ENCODE measurements at regions not wholly inside any gene's neighbourhood (a gene's known extent, or its start where the extent isn't known, plus 50 kb on each side); places are given as distances from the start of the nearest gene placed in this dataset.

DNA sequence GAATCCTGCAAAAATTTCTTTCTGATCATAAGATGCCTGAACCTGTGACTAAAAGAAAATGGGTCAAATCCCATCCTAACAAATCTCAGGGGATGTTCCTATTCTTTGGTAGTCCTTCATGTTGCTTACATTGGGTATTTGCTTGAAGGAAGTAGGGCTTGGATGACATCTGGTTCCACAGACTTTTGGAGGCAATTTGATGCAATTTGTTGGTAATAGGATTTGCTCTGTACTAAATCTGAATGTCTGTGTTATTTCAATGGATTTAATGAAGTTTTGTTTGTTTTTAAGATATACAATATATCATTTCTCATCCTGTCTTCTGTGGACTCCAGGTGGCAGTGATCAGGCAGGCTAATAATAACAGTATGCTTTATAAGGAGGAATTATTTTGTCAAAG, 457.9 kb downstream of the ZSWIM6 start:
- no peaks in the 10 kb centered on the region for H3K4me1 Mint-ChIP-seq (ENCODE audit: low read depth)
- TF ChIP-seq, protein P1, sequence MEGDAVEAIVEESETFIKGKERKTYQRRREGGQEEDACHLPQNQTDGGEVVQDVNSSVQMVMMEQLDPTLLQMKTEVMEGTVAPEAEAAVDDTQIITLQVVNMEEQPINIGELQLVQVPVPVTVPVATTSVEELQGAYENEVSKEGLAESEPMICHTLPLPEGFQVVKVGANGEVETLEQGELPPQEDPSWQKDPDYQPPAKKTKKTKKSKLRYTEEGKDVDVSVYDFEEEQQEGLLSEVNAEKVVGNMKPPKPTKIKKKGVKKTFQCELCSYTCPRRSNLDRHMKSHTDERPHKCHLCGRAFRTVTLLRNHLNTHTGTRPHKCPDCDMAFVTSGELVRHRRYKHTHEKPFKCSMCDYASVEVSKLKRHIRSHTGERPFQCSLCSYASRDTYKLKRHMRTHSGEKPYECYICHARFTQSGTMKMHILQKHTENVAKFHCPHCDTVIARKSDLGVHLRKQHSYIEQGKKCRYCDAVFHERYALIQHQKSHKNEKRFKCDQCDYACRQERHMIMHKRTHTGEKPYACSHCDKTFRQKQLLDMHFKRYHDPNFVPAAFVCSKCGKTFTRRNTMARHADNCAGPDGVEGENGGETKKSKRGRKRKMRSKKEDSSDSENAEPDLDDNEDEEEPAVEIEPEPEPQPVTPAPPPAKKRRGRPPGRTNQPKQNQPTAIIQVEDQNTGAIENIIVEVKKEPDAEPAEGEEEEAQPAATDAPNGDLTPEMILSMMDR (IDR thresholded peaks at IDR 0.05; ENCODE audit: unreplicated experiment), result no peak
- H3K36me3 Mint-ChIP-seq (ENCODE audit: insufficient read depth), result no peaks in the 10 kb centered on the region
- no peak overlapping the region for H3K27ac Mint-ChIP-seq
- H3K9me3 Mint-ChIP-seq (ENCODE audit: low read depth), result no peaks in the 10 kb centered on the region
- peaks cover 5% of the 10 kb centered on the region for H3K27me3 Mint-ChIP-seq
- DNase-seq (ENCODE audit: low spot score, unreplicated experiment), result no peak
- no peak overlapping the region for H3K4me3 Mint-ChIP-seq (ENCODE audit: low read depth)

DNA sequence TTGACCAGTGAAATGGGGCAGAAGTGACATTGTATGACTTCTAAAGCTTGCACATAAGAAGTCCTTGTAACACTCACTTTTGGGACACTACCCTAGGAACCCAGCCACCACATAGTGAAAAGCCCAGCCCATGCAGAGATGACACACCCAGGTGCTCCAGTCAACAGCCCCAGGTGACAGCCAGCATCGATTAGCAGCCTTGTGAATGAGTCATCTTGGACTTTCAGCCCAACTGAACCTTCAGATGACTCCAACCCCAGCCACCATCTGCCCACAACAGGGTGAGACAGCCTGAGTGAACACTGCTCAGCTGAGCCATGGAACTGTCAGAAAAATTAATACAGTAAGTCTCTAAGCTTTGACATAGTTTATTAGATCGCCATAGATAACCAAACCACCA, 458.6 kb downstream of the ZSWIM6 start:
- Mint-ChIP-seq H3K36me3 (ENCODE audit: insufficient read depth) (no peaks in the 10 kb centered on the region), H3K27me3 (peaks cover 5% of the 10 kb centered on the region), H3K9me3 (ENCODE audit: low read depth) (no peaks in the 10 kb centered on the region), H3K27ac (no peak overlapping the region), H3K4me1 (ENCODE audit: low read depth) (no peaks in the 10 kb centered on the region), H3K4me3 (ENCODE audit: low read depth) (no peak overlapping the region)
- DNase-seq (ENCODE audit: low spot score, unreplicated experiment), result no peak
- TF ChIP-seq, protein P1 (IDR thresholded peaks at IDR 0.05; ENCODE audit: unreplicated experiment), result no peak

DNA sequence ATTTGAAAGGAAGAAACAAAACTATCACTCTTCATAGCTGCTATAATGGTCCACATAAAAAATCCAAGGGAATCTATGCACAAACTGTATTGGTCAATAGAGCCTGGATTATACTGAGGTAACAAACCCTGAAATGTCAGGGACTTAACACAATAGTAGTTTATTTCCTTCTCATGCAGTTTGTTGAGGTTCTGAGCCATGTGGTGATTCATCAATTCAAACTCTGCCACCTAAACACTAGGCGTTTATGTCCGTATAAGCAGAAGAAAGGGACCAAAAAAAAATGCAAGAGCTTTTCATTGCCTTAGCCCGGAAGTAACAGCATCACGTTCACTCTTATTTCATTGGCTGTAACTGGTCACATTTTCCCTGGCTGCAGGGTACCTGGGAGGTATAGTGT, 464.7 kb downstream of the ZSWIM6 start:
- no peak overlapping the region for H3K4me3 Mint-ChIP-seq (ENCODE audit: low read depth)
- H3K27ac Mint-ChIP-seq, result no peak overlapping the region
- no peaks in the 10 kb centered on the region for H3K36me3 Mint-ChIP-seq (ENCODE audit: insufficient read depth)
- peaks cover 5% of the 10 kb centered on the region for H3K4me1 Mint-ChIP-seq (ENCODE audit: low read depth)
- peaks cover 3% of the 10 kb centered on the region for H3K27me3 Mint-ChIP-seq
- DNase-seq (ENCODE audit: low spot score, unreplicated experiment), result no peak
- TF ChIP-seq, protein P1 (IDR thresholded peaks at IDR 0.05; ENCODE audit: unreplicated experiment), result no peak
- no peaks in the 10 kb centered on the region for H3K9me3 Mint-ChIP-seq (ENCODE audit: low read depth)

DNA sequence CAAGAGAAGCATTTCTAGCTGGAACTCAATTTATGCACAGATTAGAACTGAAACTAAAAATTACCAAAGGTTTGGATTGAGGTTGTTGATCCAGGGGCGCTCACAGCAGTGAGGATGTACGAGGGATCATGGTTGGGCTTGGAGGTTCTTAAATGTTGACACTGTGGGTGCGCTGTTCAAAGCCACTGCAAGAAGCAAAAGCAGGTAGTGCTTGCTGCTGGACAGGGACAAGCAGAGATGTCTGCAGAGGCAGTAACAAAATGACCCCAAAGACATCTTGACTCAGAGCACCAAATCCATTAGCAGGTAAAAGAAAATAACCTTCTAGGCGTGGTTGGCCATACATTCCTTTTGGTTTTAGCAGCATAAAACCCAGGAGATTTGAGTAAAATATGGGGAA, 468.4 kb downstream of the ZSWIM6 start:
- Mint-ChIP-seq H3K36me3 (ENCODE audit: insufficient read depth) (no peaks in the 10 kb centered on the region), H3K27me3 (peaks cover 6% of the 10 kb centered on the region), H3K4me1 (ENCODE audit: low read depth) (peaks cover 14% of the 10 kb centered on the region), H3K9me3 (ENCODE audit: low read depth) (no peaks in the 10 kb centered on the region), H3K27ac (no peak overlapping the region), H3K4me3 (ENCODE audit: low read depth) (no peak overlapping the region)
- TF ChIP-seq, protein P1 (IDR thresholded peaks at IDR 0.05; ENCODE audit: unreplicated experiment), result no peak
- no peak for DNase-seq (ENCODE audit: low spot score, unreplicated experiment)

DNA sequence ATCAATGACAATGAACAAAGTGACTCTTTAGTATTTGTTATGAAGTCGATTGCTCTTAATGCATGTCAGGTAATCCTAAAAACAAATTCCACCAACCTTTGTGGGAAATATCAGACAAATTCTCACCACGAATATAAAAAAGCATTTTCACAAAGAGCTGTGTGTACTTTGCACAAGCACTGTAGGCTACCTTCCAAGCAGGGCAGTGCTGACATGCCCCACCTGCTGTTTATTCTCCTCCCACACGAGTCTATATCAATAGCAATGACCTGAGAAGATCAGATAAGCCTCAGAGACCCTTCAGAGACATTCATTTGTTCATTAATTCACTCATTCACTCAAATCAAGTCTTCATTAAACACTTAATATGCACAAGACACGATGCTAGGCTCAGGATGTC, 469.1 kb downstream of the ZSWIM6 start:
- H3K9me3 Mint-ChIP-seq (ENCODE audit: low read depth), result no peaks in the 10 kb centered on the region
- DNase-seq (ENCODE audit: low spot score, unreplicated experiment), result no peak
- TF ChIP-seq, protein P1 (IDR thresholded peaks at IDR 0.05; ENCODE audit: unreplicated experiment), result no peak
- peaks cover 18% of the 10 kb centered on the region for H3K4me1 Mint-ChIP-seq (ENCODE audit: low read depth)
- H3K36me3 Mint-ChIP-seq (ENCODE audit: insufficient read depth), result no peaks in the 10 kb centered on the region
- H3K27me3 Mint-ChIP-seq, result peaks cover 11% of the 10 kb centered on the region
- H3K4me3 Mint-ChIP-seq (ENCODE audit: low read depth), result no peak overlapping the region
- no peak overlapping the region for H3K27ac Mint-ChIP-seq
